Choroid plexus epithelial cell (primary cell): ENCODE measurements at regions not wholly inside any gene's neighbourhood (a gene's known extent, or its start where the extent isn't known, plus 50 kb on each side); places are given as distances from the start of the nearest gene placed in this dataset.

ENCODE experiments used
- DNase-seq: peaks from one replicate; pipeline ENCODE4 v3.0.0-alpha.2; 2010; ENCODE audit warnings: low read depth
- H3K4me3 ChIP-seq: 2 replicates; pipeline ENCODE4 v1.5.1; 2011; ENCODE audit warnings: low read depth, mild to moderate bottlenecking, control low read depth, low read length, moderate library complexity
- CTCF ChIP-seq: conservative IDR thresholded peaks from 2 replicates; pipeline ENCODE4 v1.5.1; 2011; ENCODE audit warnings: low read depth, mild to moderate bottlenecking, control low read depth, inconsistent platforms, low read length, moderate library complexity

- no peak for TF ChIP-seq CTCF
- DNase-seq, result no peak
- H3K4me3 ChIP-seq, result no peak overlapping the region
Measured at GRCh38 chr2:118254116-118254515, 165.8 kb downstream of the INSIG2 start.

DNA sequence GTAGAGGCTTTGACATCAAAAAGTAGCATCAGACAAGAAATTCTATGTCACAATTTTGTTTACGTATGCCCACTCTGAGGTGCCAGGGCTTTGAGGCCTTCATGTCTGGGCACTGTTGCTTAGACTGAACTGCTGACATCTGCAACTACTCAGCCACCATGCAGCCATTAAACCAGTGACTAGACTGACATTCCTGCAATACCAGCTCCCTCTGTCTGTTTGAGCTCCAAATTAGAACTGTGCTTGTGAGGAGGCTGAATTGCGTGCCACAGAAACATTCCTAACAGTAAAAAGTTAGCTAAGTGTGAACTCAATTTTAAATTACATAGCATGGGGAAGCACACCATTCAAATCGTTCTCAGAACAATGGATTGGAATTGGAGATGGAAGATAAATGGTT is 163.2 kb downstream of the INSIG2 start:
- TF ChIP-seq CTCF, result no peak
- H3K4me3 ChIP-seq, result no peak overlapping the region
- no peak for DNase-seq

GRCh38 chr2:118250463-118250862 is 162.2 kb downstream of the INSIG2 start:
- no peak for DNase-seq
- no peak for TF ChIP-seq CTCF
- H3K4me3 ChIP-seq, result no peak overlapping the region

- TF ChIP-seq CTCF, result no peak
- peak; percentile 9 for DNase-seq
- H3K4me3 ChIP-seq, result no peak overlapping the region
Measured at GRCh38 chr2:118250001-118250400, 161.7 kb downstream of the INSIG2 start.

DNA sequence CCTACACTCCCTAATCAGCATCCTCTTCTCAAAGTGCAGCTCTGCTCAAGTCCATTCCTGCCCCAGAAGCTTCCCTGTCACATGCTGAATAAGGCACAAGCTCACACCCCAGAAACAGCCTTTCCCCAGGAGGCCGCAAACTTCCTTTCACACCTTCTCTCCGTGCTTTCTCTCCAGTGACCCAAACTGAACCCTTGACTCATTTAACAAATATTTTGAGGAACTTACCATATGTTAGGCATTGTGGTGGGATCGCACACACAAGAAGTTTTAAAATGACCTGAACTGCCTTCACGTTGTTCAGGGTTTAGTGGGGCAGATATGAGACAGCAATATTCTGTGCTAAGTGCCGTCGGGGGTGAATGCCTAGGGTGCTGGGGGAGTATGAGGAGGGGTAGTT is 161.3 kb downstream of the INSIG2 start:
- DNase-seq, result peak; percentile 9

GRCh38 chr2:118246726-118247125 is 158.5 kb downstream of the INSIG2 start:
- no peak for DNase-seq
- TF ChIP-seq CTCF, result no peak
- H3K4me3 ChIP-seq, result no peak overlapping the region

More for the DNA sequence above, 161.3 kb downstream of the INSIG2 start:
- TF ChIP-seq CTCF, result no peak
- H3K4me3 ChIP-seq, result no peak overlapping the region

DNA sequence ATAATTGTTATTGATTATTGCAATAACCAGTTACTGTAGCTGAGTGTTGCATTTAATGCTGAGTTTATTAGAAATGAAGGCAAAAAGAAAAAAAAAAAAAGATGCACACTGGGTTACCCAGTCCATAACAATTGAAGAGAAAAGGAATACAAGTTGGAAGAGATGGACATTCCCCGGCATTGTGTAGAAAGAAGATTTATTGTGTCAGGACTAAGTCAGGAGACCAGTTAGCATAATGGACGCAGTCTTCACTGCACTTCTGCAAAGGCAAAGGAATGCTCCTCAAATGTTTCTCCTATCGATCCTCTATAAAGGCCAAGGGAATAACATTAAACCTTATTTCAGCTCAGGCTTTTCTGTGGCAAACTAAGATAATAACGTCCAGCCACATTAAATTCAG is 157.8 kb downstream of the INSIG2 start:
- no peak for TF ChIP-seq CTCF

More for the DNA sequence above, 157.8 kb downstream of the INSIG2 start:
- no peak overlapping the region for H3K4me3 ChIP-seq
- no peak for DNase-seq
